DND-41 (cell line): ENCODE measurements at regions not wholly inside any gene's neighbourhood (a gene's known extent, or its start where the extent isn't known, plus 50 kb on each side); places are given as distances from the start of the nearest gene placed in this dataset.

Source experiments
- EZH2 ChIP-seq: IDR thresholded peaks from 3 replicates; pipeline ENCODE4 v1.6.1; 2012; ENCODE audit warnings: borderline replicate concordance, low read depth, mild to moderate bottlenecking, moderate library complexity, low read length, inconsistent platforms; ENCODE audit not compliant: severe bottlenecking
- TF ChIP-seq, protein P1 (sequence below): IDR thresholded peaks from 2 replicates; pipeline ENCODE4 v1.5.1; 2012; ENCODE audit warnings: borderline replicate concordance, low read length, moderate library complexity, mild to moderate bottlenecking; ENCODE audit not compliant: poor library complexity, severe bottlenecking; ENCODE audit errors: extremely low read depth

DNA sequence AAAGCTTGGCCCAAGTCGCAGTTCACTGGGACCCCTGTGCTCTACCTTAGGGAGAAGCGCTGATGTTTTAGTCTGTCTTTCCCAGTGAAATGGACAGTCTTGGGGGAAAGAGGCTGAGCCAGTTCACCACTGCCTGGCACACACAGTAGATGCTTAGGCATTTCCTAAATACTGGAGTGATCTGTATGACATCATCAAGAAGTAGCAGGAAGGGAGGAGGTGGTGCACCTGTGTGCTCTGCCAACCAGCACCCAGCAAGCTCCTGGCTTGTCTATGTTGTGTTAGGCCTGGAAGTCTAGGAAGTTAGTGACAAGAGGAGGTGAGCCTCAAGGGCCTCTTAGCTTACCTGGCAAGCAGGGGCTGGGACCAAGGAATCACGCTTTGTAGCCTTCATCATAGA lies 158.2 kb upstream of the NFIA start:
- TF ChIP-seq, protein P1, sequence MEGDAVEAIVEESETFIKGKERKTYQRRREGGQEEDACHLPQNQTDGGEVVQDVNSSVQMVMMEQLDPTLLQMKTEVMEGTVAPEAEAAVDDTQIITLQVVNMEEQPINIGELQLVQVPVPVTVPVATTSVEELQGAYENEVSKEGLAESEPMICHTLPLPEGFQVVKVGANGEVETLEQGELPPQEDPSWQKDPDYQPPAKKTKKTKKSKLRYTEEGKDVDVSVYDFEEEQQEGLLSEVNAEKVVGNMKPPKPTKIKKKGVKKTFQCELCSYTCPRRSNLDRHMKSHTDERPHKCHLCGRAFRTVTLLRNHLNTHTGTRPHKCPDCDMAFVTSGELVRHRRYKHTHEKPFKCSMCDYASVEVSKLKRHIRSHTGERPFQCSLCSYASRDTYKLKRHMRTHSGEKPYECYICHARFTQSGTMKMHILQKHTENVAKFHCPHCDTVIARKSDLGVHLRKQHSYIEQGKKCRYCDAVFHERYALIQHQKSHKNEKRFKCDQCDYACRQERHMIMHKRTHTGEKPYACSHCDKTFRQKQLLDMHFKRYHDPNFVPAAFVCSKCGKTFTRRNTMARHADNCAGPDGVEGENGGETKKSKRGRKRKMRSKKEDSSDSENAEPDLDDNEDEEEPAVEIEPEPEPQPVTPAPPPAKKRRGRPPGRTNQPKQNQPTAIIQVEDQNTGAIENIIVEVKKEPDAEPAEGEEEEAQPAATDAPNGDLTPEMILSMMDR: no peak
- no peak for TF ChIP-seq EZH2
